BLaER1 treated with 17β-estradiol and CSF1 and Interleukin-3, amounts not matched to agents 10 nM and 100 nM (cell line): ENCODE measurements at regions not wholly inside any gene's neighbourhood (a gene's known extent, or its start where the extent isn't known, plus 50 kb on each side); places are given as distances from the start of the nearest gene placed in this dataset.

ENCODE experiments used
- H3K27ac ChIP-seq, 11 experiments: shearing (Covaris generic); formaldehyde crosslinking; 2 replicates each; pipeline ENCODE4 v1.8.1; 2022
- H3K27me3 ChIP-seq, 11 experiments: shearing (Covaris generic); formaldehyde crosslinking; 2 replicates each; pipeline ENCODE4 v1.8.1; 2022
- H3K36me3 ChIP-seq, 11 experiments: shearing (Covaris generic); formaldehyde crosslinking; 2 replicates each; pipeline ENCODE4 v1.8.1; 2022
- H3K4me1 ChIP-seq, 10 experiments: shearing (Covaris generic); formaldehyde crosslinking; 2 replicates each; pipeline ENCODE4 v1.8.1; 2022
- H3K4me2 ChIP-seq, 11 experiments: shearing (Covaris generic); formaldehyde crosslinking; 2 replicates each; pipeline ENCODE4 v1.8.1; 2022
- H3K4me3 ChIP-seq, 10 experiments: shearing (Covaris generic); formaldehyde crosslinking; 2 replicates each; pipeline ENCODE4 v1.8.1; 2022
- H3K9ac ChIP-seq, 11 experiments: shearing (Covaris generic); formaldehyde crosslinking; 2 replicates each; pipeline ENCODE4 v1.8.1; 2022
- H3K9me3 ChIP-seq, 11 experiments: shearing (Covaris generic); formaldehyde crosslinking; replicated peaks in 1 of 11; 2 replicates each; pipeline ENCODE4 v1.8.1; 2022
- H4K20me1 ChIP-seq, 11 experiments: shearing (Covaris generic); formaldehyde crosslinking; 2 replicates each; pipeline ENCODE4 v1.8.1; 2022
- Cebpa-rat ChIP-seq, 11 experiments: shearing (Covaris generic); IDR thresholded peaks; 2 replicates each; pipeline ENCODE4 v1.8.1; 2022

- H3K4me1 ChIP-seq = peaks cover 5 to 34% (median 21%) of the 10 kb centered on the region in 10 experiments; a peak in 16 of 20 replicates
- H3K9me3 ChIP-seq = peaks cover 0 to 17% (median 6%) of the 10 kb centered on the region in 11 experiments; a peak in 6 of 22 replicates
- H3K36me3 ChIP-seq = no peaks in the 10 kb centered on the region
- no peak overlapping the region for H3K9ac ChIP-seq
- H4K20me1 ChIP-seq = no peaks in the 10 kb centered on the region
- H3K4me2 ChIP-seq = no peak overlapping the region
- no peak for TF ChIP-seq Cebpa-rat (IDR thresholded peaks at IDR 0.05)
- no peak overlapping the region for H3K27ac ChIP-seq
- no peak overlapping the region for H3K4me3 ChIP-seq
- H3K27me3 ChIP-seq = no peaks in the 10 kb centered on the region
Measured at GRCh38 chr13:50267917-50268316, 252.7 kb downstream of the KCNRG start.

DNA sequence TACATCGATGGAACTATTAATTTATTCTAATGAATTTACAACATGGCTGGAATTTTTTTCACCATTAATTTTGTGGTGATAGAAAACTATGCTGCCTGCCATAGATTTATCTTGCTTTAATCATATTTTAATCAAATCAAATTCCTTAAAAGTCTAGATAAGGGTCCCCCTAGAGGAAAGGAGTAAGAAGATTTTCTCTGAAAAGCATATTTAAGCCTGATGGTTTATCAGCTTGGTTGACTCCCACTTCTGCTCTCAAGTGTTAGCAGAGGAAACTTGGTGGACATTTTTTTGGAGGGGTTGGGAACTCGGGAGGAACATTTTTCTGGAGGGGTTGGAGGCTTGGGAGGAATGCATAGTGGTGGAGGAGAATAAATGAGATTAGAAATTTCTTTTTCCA is 253.3 kb downstream of the KCNRG start:
- Histone ChIP-seq H3K27me3 (no peaks in the 10 kb centered on the region), H3K36me3 (no peaks in the 10 kb centered on the region), H3K4me1 (peaks cover 5 to 34% (median 21%) of the 10 kb centered on the region in 10 experiments; a peak in 16 of 20 replicates), H3K4me3 (no peak overlapping the region), H3K9me3 (peaks cover 0 to 19% (median 6%) of the 10 kb centered on the region in 11 experiments; a peak in 6 of 22 replicates), H4K20me1 (no peaks in the 10 kb centered on the region), H3K27ac (no peak overlapping the region), H3K4me2 (no peak overlapping the region), H3K9ac (no peak overlapping the region)
- no peak for TF ChIP-seq Cebpa-rat (IDR thresholded peaks at IDR 0.05)

DNA sequence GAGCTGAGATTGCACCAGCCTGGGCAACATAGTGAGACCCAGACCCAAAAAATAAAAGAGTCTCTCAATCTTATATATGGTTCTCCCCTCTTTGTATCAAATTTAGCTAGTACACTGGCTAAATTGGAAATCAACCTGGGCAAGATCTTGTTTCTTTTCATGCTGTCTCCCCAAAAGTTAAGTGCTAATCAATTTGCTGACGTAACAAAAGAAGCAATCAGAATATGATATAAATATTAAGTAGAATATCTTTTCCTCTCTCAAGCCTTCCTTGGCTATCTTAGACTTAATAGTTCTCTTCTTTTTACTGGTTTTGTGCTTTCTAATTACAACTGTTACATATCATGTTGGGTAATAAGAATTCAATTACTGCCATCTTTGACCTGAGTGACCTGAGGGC is 258.9 kb downstream of the KCNRG start:
- H3K9ac ChIP-seq = no peak overlapping the region
- no peak for TF ChIP-seq Cebpa-rat (IDR thresholded peaks at IDR 0.05)
- H4K20me1 ChIP-seq = no peaks in the 10 kb centered on the region
- peaks cover 9 to 46% (median 25%) of the 10 kb centered on the region in 11 experiments; a peak in 20 of 22 replicates for H3K9me3 ChIP-seq
- H3K4me3 ChIP-seq = no peak overlapping the region
- H3K4me2 ChIP-seq = no peak overlapping the region
- no peaks in the 10 kb centered on the region for H3K36me3 ChIP-seq
- H3K4me1 ChIP-seq = peaks cover 0 to 45% (median 20%) of the 10 kb centered on the region in 10 experiments; a peak in 14 of 20 replicates
- no peak overlapping the region for H3K27ac ChIP-seq
- no peaks in the 10 kb centered on the region for H3K27me3 ChIP-seq

DNA sequence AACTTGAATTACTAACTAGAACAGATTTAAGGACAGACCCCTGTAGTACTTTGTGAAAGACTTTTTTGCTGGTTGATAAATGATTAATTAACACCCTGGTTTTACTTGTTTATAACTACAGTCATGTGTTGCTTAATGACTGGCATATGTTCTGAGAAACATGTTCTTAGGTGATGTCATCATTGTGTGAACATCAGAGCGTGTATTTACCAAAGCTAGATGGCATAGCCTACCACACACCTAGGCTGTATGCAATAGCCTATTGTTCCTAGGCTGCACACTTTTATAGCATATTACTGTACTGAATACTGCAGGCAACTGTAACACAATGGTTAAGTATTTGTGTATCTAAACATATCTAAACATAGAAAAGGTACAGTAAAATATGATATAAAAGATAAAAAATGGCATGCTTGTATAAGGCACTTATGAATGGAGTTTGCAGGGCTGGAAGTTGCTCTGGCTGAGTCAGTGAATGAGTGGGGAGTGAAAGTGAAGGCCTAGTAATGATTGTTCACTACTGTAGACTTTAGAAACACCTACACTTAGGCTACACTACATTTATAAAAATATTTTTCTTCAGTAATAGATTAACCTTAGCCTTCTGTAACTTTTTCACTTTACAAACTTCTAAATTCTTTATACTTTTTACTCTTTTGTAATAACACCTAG is 260.3 kb downstream of the KCNRG start:
- peaks cover 10 to 55% (median 28%) of the 10 kb centered on the region in 11 experiments; a peak in 20 of 22 replicates for H3K9me3 ChIP-seq
- no peak overlapping the region for H3K4me2 ChIP-seq
- H3K4me3 ChIP-seq = no peak overlapping the region
- H3K36me3 ChIP-seq = no peaks in the 10 kb centered on the region
- no peak for TF ChIP-seq Cebpa-rat (IDR thresholded peaks at IDR 0.05)
- no peaks in the 10 kb centered on the region for H4K20me1 ChIP-seq
- H3K9ac ChIP-seq = no peak overlapping the region
- no peak overlapping the region for H3K27ac ChIP-seq
- H3K27me3 ChIP-seq = no peaks in the 10 kb centered on the region
- peaks cover 0 to 43% (median 17%) of the 10 kb centered on the region in 10 experiments; a peak in 14 of 20 replicates for H3K4me1 ChIP-seq

- TF ChIP-seq Cebpa-rat (IDR thresholded peaks at IDR 0.05) = no peak
- Histone ChIP-seq H3K36me3 (no peaks in the 10 kb centered on the region), H3K27me3 (no peaks in the 10 kb centered on the region), H4K20me1 (no peaks in the 10 kb centered on the region), H3K4me3 (no peak overlapping the region), H3K9me3 (peaks cover 18 to 62% (median 37%) of the 10 kb centered on the region in 11 experiments), H3K4me1 (peaks cover 0 to 32% (median 10%) of the 10 kb centered on the region in 10 experiments; a peak in 8 of 20 replicates), H3K9ac (no peak overlapping the region), H3K27ac (no peak overlapping the region), H3K4me2 (peak overlapping the region in 4 of 11 experiments; percentile 36 to 54 (median 40); a peak in 5 of 22 replicates)
Measured at GRCh38 chr13:50276550-50276949, 261.3 kb downstream of the KCNRG start.

- Histone ChIP-seq H3K9me3 (peaks cover 23 to 62% (median 38%) of the 10 kb centered on the region in 11 experiments), H4K20me1 (no peaks in the 10 kb centered on the region), H3K27me3 (no peaks in the 10 kb centered on the region), H3K9ac (no peak overlapping the region), H3K36me3 (no peaks in the 10 kb centered on the region), H3K4me2 (peak overlapping the region in 4 of 11 experiments; percentile 36 to 54 (median 40); a peak in 3 of 22 replicates), H3K4me3 (no peak overlapping the region), H3K27ac (no peak overlapping the region), H3K4me1 (peaks cover 0 to 31% (median 10%) of the 10 kb centered on the region in 10 experiments; a peak in 8 of 20 replicates)
- TF ChIP-seq Cebpa-rat (IDR thresholded peaks at IDR 0.05) = no peak
Measured at GRCh38 chr13:50277127-50277526, 261.9 kb downstream of the KCNRG start.

DNA sequence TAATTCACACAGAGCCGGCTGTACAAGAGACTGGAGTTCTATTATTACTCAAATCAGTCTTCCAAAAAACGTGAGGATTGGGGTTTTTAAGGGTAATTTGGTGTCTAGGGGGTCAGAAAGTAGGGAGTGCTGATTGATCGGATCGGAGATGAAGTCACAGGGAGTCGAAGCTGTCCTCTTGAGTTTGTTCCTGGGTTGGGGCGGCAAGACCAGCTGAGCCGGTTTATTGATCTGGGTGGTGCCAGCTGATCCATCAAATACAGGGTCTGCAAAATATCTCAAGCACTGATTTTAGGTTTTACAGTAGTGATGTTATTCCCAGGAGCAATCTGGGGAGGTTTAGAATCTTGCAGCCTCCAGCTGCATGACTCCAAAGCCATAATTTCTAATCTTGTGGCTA is 262.7 kb downstream of the KCNRG start:
- H3K36me3 ChIP-seq = no peaks in the 10 kb centered on the region
- H4K20me1 ChIP-seq = no peaks in the 10 kb centered on the region
- no peak overlapping the region for H3K9ac ChIP-seq
- H3K27ac ChIP-seq = no peak overlapping the region
- TF ChIP-seq Cebpa-rat (IDR thresholded peaks at IDR 0.05) = no peak
- H3K4me1 ChIP-seq = peaks cover 0 to 31% (median 10%) of the 10 kb centered on the region in 10 experiments; a peak in 8 of 20 replicates
- H3K9me3 ChIP-seq = peaks cover 30 to 60% (median 42%) of the 10 kb centered on the region in 11 experiments
- no peaks in the 10 kb centered on the region for H3K27me3 ChIP-seq
- H3K4me3 ChIP-seq = no peak overlapping the region
- H3K4me2 ChIP-seq = peak overlapping the region in 5 of 11 experiments; percentile 12 to 42 (median 29); a peak in 8 of 22 replicates

- no peak overlapping the region for H3K27ac ChIP-seq
- no peak overlapping the region for H3K4me3 ChIP-seq
- no peak for TF ChIP-seq Cebpa-rat (IDR thresholded peaks at IDR 0.05)
- peaks cover 30 to 52% (median 43%) of the 10 kb centered on the region in 11 experiments for H3K9me3 ChIP-seq
- no peaks in the 10 kb centered on the region for H4K20me1 ChIP-seq
- H3K36me3 ChIP-seq = no peaks in the 10 kb centered on the region
- no peak overlapping the region for H3K4me2 ChIP-seq
- no peaks in the 10 kb centered on the region for H3K27me3 ChIP-seq
- H3K4me1 ChIP-seq = peaks cover 13 to 42% (median 22%) of the 10 kb centered on the region in 10 experiments; a peak in 19 of 20 replicates
- no peak overlapping the region for H3K9ac ChIP-seq
Measured at GRCh38 chr13:50280441-50280937, 265.2 kb downstream of the KCNRG start.

DNA sequence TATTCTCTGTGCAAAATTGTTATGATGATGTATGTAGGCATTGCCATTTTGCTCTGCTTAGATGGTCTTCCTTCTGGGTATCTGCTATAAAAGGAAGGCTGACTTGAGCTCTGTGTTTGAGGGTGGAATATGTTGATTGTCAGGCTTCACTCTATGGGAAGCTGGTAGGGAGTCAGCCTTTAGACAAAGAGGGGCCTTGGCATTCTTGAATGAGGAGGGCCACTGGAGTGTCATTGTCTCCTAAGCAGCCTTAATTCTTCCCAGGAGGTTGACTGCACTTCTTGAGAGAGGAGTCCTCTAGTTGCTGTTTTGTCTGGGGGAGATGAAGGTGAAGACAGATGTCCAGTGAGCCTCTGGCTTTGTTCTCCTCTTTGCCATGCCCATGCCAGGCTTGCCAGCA is 266.8 kb downstream of the KCNRG start:
- Histone ChIP-seq H3K9ac (no peak overlapping the region), H3K4me1 (peaks cover 11 to 32% (median 19%) of the 10 kb centered on the region in 10 experiments; a peak in 19 of 20 replicates), H3K27ac (no peak overlapping the region), H3K9me3 (peaks cover 28 to 48% (median 40%) of the 10 kb centered on the region in 11 experiments), H3K36me3 (no peaks in the 10 kb centered on the region), H3K4me3 (no peak overlapping the region), H3K4me2 (no peak overlapping the region), H4K20me1 (no peaks in the 10 kb centered on the region), H3K27me3 (no peaks in the 10 kb centered on the region)
- TF ChIP-seq Cebpa-rat (IDR thresholded peaks at IDR 0.05) = no peak
